Mesenchymal stem cell (in vitro differentiated cells and primary cell): ENCODE measurements at regions not wholly inside any gene's neighbourhood (a gene's known extent, or its start where the extent isn't known, plus 50 kb on each side); places are given as distances from the start of the nearest gene placed in this dataset.

Source experiments
- DNase-seq: peaks from one replicate; pipeline ENCODE4 v3.0.0-alpha.2; 2013
- H2AFZ ChIP-seq: one replicate; pipeline ENCODE4 v1.6.1; 2013; ENCODE audit warnings: low read depth, mild to moderate bottlenecking, control low read depth, inconsistent platforms, low read length, moderate library complexity
- H2AK5ac ChIP-seq: 2 replicates; pipeline ENCODE4 v1.6.1; 2013; ENCODE audit warnings: low read length, moderate library complexity, mild to moderate bottlenecking, inconsistent platforms; ENCODE audit not compliant: severe bottlenecking
- H2BK120ac ChIP-seq: one replicate; pipeline ENCODE4 v1.6.1; 2013; ENCODE audit warnings: low read depth, mild to moderate bottlenecking, inconsistent platforms, low read length, moderate library complexity
- H2BK12ac ChIP-seq, 2 experiments: one replicate each; pipeline ENCODE4 v1.6.1; 2013; ENCODE audit warnings: inconsistent platforms in 2 of 2, low read length in 2 of 2, mild to moderate bottlenecking in 2 of 2, moderate library complexity in 2 of 2, control low read depth in 1 of 2
- H2BK15ac ChIP-seq: one replicate; pipeline ENCODE4 v1.6.1; 2013; ENCODE audit warnings: mild to moderate bottlenecking, low read depth, inconsistent platforms; ENCODE audit not compliant: poor library complexity, severe bottlenecking
- H2BK5ac ChIP-seq: 2 replicates; pipeline ENCODE4 v1.6.1; 2013; ENCODE audit warnings: low read depth, mild to moderate bottlenecking, low read length, control low read depth, inconsistent platforms; ENCODE audit not compliant: poor library complexity, severe bottlenecking
- H3K14ac ChIP-seq, 2 experiments: one replicate each; pipeline ENCODE4 v1.6.1; 2013; ENCODE audit warnings: inconsistent platforms in 2 of 2, low read length in 2 of 2, control low read depth in 1 of 2, mild to moderate bottlenecking in 1 of 2, moderate library complexity in 1 of 2
- H3K18ac ChIP-seq, 2 experiments: one replicate each; pipeline ENCODE4 v1.6.1; 2013; ENCODE audit warnings: inconsistent platforms in 2 of 2, low read length in 2 of 2, control low read depth in 1 of 2, low read depth in 1 of 2, mild to moderate bottlenecking in 1 of 2
- H3K23ac ChIP-seq, 2 experiments: one replicate each; pipeline ENCODE4 v1.6.1; 2013; ENCODE audit warnings: inconsistent platforms in 2 of 2, low read length in 2 of 2, mild to moderate bottlenecking in 2 of 2, moderate library complexity in 2 of 2, control low read depth in 1 of 2
- H3K27ac ChIP-seq: 2 replicates; pipeline ENCODE4 v1.5.1; 2013; ENCODE audit warnings: mild to moderate bottlenecking, moderate library complexity, low read length, control low read depth, inconsistent platforms; ENCODE audit not compliant: poor library complexity, severe bottlenecking
- H3K27me3 ChIP-seq, 2 experiments: 2 replicates each; pipeline versions ENCODE4 v1.6.1 to v1.7.0; 2013; ENCODE audit warnings: low read length in 2 of 2, mild to moderate bottlenecking in 2 of 2, moderate library complexity in 2 of 2, control low read depth in 1 of 2, inconsistent platforms in 1 of 2; ENCODE audit not compliant: control insufficient read depth in 1 of 2, insufficient read depth in 1 of 2
- H3K36me3 ChIP-seq, 2 experiments: 2 replicates each; pipeline versions ENCODE4 v1.6.1 to v1.7.0; 2013; ENCODE audit warnings: low read length in 2 of 2, control low read depth in 1 of 2, inconsistent platforms in 1 of 2, low read depth in 1 of 2, mild to moderate bottlenecking in 1 of 2; ENCODE audit not compliant: insufficient read depth in 2 of 2, control insufficient read depth in 1 of 2
- H3K4ac ChIP-seq, 2 experiments: one replicate each; pipeline ENCODE4 v1.6.1; 2013; ENCODE audit warnings: inconsistent platforms in 2 of 2, low read length in 2 of 2, mild to moderate bottlenecking in 2 of 2, moderate library complexity in 2 of 2, control low read depth in 1 of 2, low read depth in 1 of 2
- H3K4me1 ChIP-seq: 2 replicates; pipeline ENCODE4 v1.6.1; 2013; ENCODE audit warnings: low read depth, low read length, control low read depth; ENCODE audit not compliant: control insufficient read depth, insufficient read depth
- H3K4me2 ChIP-seq: 2 replicates; pipeline ENCODE4 v1.6.1; 2013; ENCODE audit warnings: low read length, mild to moderate bottlenecking, inconsistent platforms; ENCODE audit not compliant: poor library complexity, severe bottlenecking
- H3K4me3 ChIP-seq, 2 experiments: 2 replicates each; pipeline versions ENCODE4 v1.5.1 to v1.7.0; 2013; ENCODE audit warnings: low read length in 2 of 2, mild to moderate bottlenecking in 2 of 2, control low read depth in 1 of 2, low read depth in 1 of 2; ENCODE audit not compliant: insufficient read depth in 1 of 2
- H3K79me1 ChIP-seq: replicated peaks from 2 replicates; pipeline ENCODE4 v1.6.1; 2013; ENCODE audit warnings: mild to moderate bottlenecking, control low read depth, low read length, inconsistent platforms; ENCODE audit not compliant: poor library complexity, severe bottlenecking
- H3K9ac ChIP-seq: 2 replicates; pipeline ENCODE4 v1.7.0; 2013; ENCODE audit warnings: mild to moderate bottlenecking, low read length, moderate library complexity
- H3K9me3 ChIP-seq: 2 replicates; pipeline ENCODE4 v1.7.0; 2013; ENCODE audit warnings: mild to moderate bottlenecking, low read length; ENCODE audit not compliant: control insufficient read depth
- H4K8ac ChIP-seq: one replicate; pipeline ENCODE4 v1.6.1; 2013; ENCODE audit warnings: inconsistent platforms, mild to moderate bottlenecking, low read length, moderate library complexity
- H4K91ac ChIP-seq: one replicate; pipeline ENCODE4 v1.6.1; 2013; ENCODE audit warnings: mild to moderate bottlenecking, low read length, inconsistent platforms
- WGBS: methylation state at CpG from one replicate; pipeline ENCODE4 v1.1.7; 2013; ENCODE audit warnings: mixed read lengths; 5-methylcytosine and 5-hydroxymethylcytosine counted together

- Histone ChIP-seq H2AK5ac (no peak overlapping the region), H2BK12ac (no peak overlapping the region)
Observed at GRCh38 chr2:41763141-41763540, 284.7 kb upstream of the PKDCC start.

GRCh38 chr2:41764131-41764530, 283.7 kb upstream of the PKDCC start:
- Histone ChIP-seq H3K18ac (no peak overlapping the region), H3K4me1 (no peaks in the 10 kb centered on the region), H4K91ac (no peak overlapping the region), H4K8ac (no peak overlapping the region), H3K27me3 (peaks cover 0 to 18% of the 10 kb centered on the region in 2 experiments), H2BK12ac (no peak overlapping the region), H3K4me2 (no peak overlapping the region), H3K79me1 (no peaks in the 10 kb centered on the region), H3K23ac (no peak overlapping the region), H3K36me3 (no peaks in the 10 kb centered on the region), H2BK15ac (no peak overlapping the region), H3K9me3 (no peaks in the 10 kb centered on the region), H2BK5ac (no peak overlapping the region), H3K4me3 (no peak overlapping the region), H2BK120ac (no peak overlapping the region), H3K14ac (no peak overlapping the region), H2AFZ (no peak overlapping the region), H3K27ac (no peak overlapping the region), H3K9ac (no peak overlapping the region), H2AK5ac (no peak overlapping the region), H3K4ac (no peak overlapping the region)
- DNase-seq = no peak
- WGBS = 63% methylated on average over 1 of the region's 1 CpG

More at GRCh38 chr2:41763141-41763540, 284.7 kb upstream of the PKDCC start:
- Histone ChIP-seq H3K79me1 (no peaks in the 10 kb centered on the region), H3K4me1 (no peaks in the 10 kb centered on the region), H3K4me2 (no peak overlapping the region), H3K27ac (no peak overlapping the region), H2BK120ac (no peak overlapping the region), H3K4ac (no peak overlapping the region), H2AFZ (no peak overlapping the region), H3K18ac (no peak overlapping the region), H3K14ac (no peak overlapping the region), H3K27me3 (peaks cover 0 to 8% of the 10 kb centered on the region in 2 experiments), H3K9ac (no peak overlapping the region), H3K23ac (no peak overlapping the region), H2BK5ac (no peak overlapping the region), H2BK15ac (no peak overlapping the region), H3K9me3 (no peaks in the 10 kb centered on the region), H4K91ac (no peak overlapping the region), H3K36me3 (no peaks in the 10 kb centered on the region), H4K8ac (no peak overlapping the region), H3K4me3 (no peak overlapping the region)
- DNase-seq = no peak
- WGBS = 43% methylated on average over 4 of the region's 4 CpGs

GRCh38 chr2:41764919-41765318, 282.9 kb upstream of the PKDCC start:
- H4K8ac ChIP-seq = no peak overlapping the region
- no peak for DNase-seq
- H2BK5ac ChIP-seq = no peak overlapping the region
- no peak overlapping the region for H3K4ac ChIP-seq
- no peak overlapping the region for H3K23ac ChIP-seq
- no peak overlapping the region for H3K9ac ChIP-seq
- H2BK15ac ChIP-seq = no peak overlapping the region
- H3K36me3 ChIP-seq = no peaks in the 10 kb centered on the region
- H3K4me3 ChIP-seq = no peak overlapping the region
- no peak overlapping the region for H3K4me2 ChIP-seq
- no peak overlapping the region for H3K27ac ChIP-seq
- H3K79me1 ChIP-seq = no peaks in the 10 kb centered on the region
- H3K27me3 ChIP-seq = peaks cover 0 to 23% of the 10 kb centered on the region in 2 experiments
- no peak overlapping the region for H2BK120ac ChIP-seq
- H3K18ac ChIP-seq = no peak overlapping the region
- no peak overlapping the region for H3K14ac ChIP-seq
- H2BK12ac ChIP-seq = no peak overlapping the region
- 58% methylated on average over 1 of the region's 2 CpGs for WGBS
- no peak overlapping the region for H2AK5ac ChIP-seq
- no peaks in the 10 kb centered on the region for H3K4me1 ChIP-seq
- no peaks in the 10 kb centered on the region for H3K9me3 ChIP-seq
- H4K91ac ChIP-seq = no peak overlapping the region
- no peak overlapping the region for H2AFZ ChIP-seq

GRCh38 chr2:41768310-41768709, 279.5 kb upstream of the PKDCC start:
- H3K9ac ChIP-seq = no peak overlapping the region
- H2AFZ ChIP-seq = no peak overlapping the region
- H4K8ac ChIP-seq = no peak overlapping the region
- H3K23ac ChIP-seq = no peak overlapping the region
- H3K4me2 ChIP-seq = no peak overlapping the region
- H3K4ac ChIP-seq = no peak overlapping the region
- no peak overlapping the region for H2BK120ac ChIP-seq
- no peak overlapping the region for H3K18ac ChIP-seq
- no peak overlapping the region for H3K14ac ChIP-seq
- H3K79me1 ChIP-seq = no peaks in the 10 kb centered on the region
- DNase-seq = no peak
- no peak overlapping the region for H2BK15ac ChIP-seq
- H3K36me3 ChIP-seq = no peaks in the 10 kb centered on the region
- WGBS = 78% methylated on average over 4 of the region's 6 CpGs
- no peak overlapping the region for H2BK5ac ChIP-seq
- H3K27ac ChIP-seq = no peak overlapping the region
- H3K4me3 ChIP-seq = no peak overlapping the region
- H3K4me1 ChIP-seq = no peaks in the 10 kb centered on the region
- no peak overlapping the region for H2AK5ac ChIP-seq
- H3K27me3 ChIP-seq = peaks cover 0 to 35% of the 10 kb centered on the region in 2 experiments
- no peak overlapping the region for H2BK12ac ChIP-seq
- no peaks in the 10 kb centered on the region for H3K9me3 ChIP-seq
- H4K91ac ChIP-seq = no peak overlapping the region
